ENCODE measurements at regions not wholly inside any gene's neighbourhood (a gene's known extent, or its start where the extent isn't known, plus 50 kb on each side); places are given as distances from the start of the nearest gene placed in this dataset.

DNA sequence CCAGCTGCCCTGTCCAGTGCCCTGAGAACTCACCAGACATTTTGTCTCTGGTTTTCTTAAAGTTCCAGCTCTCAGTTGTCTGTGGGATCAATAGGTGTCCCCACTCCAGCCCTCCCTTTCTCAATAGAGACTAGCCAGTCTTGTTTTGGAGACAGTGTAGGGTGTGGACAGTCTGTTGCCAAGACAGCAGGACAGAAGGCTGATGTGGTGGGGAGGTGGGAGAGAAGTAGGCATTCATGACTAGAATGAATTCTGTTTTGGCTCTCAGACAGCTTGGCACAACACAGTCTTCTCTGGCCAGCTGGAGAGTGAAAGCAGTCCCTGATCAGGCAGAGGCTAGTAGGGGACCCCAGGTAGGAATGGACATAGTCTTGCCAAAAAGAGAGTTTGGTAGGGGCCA, 467.0 kb upstream of the PODXL start:
- Histone ChIP-seq H3K36me3 (ENCODE audit: insufficient read depth, low read length) (no peaks in the 10 kb centered on the region), H3K9me3 (ENCODE audit: low read depth, low read length) (no peaks in the 10 kb centered on the region), H3K27ac (ENCODE audit: low read depth, low read length) (no peak overlapping the region), H3K79me2 (ENCODE audit: insufficient read depth, low read length) (no peaks in the 10 kb centered on the region), H3K4me1 (ENCODE audit: insufficient read depth, low read length) (no peaks in the 10 kb centered on the region), H3K4me2 (ENCODE audit: insufficient read depth, low read length) (no peak overlapping the region), H2AFZ (ENCODE audit: low read length) (no peak overlapping the region), H3K4me3 (ENCODE audit: insufficient read depth, low read length) (no peak overlapping the region), H4K20me1 (ENCODE audit: insufficient read depth, low read length) (no peaks in the 10 kb centered on the region), H3K27me3 (ENCODE audit: insufficient read depth, low read length) (peaks cover 15% of the 10 kb centered on the region)
- no peak for DNase-seq (ENCODE audit: insufficient read length, low spot score, missing footprints)
- TF ChIP-seq CTCF (IDR thresholded peaks at IDR 0.05; ENCODE audit: extremely low read depth, low read depth, low read length), result no peak

GRCh38 chr7:132022188-132022587, 465.8 kb upstream of the PODXL start:
- no peak overlapping the region for H3K4me2 ChIP-seq (ENCODE audit: insufficient read depth, low read length)
- H3K4me3 ChIP-seq (ENCODE audit: insufficient read depth, low read length), result no peak overlapping the region
- no peaks in the 10 kb centered on the region for H4K20me1 ChIP-seq (ENCODE audit: insufficient read depth, low read length)
- H3K27ac ChIP-seq (ENCODE audit: low read depth, low read length), result no peak overlapping the region
- H3K27me3 ChIP-seq (ENCODE audit: insufficient read depth, low read length), result peaks cover 15% of the 10 kb centered on the region
- H3K79me2 ChIP-seq (ENCODE audit: insufficient read depth, low read length), result no peaks in the 10 kb centered on the region
- no peak for DNase-seq (ENCODE audit: insufficient read length, low spot score, missing footprints)
- H3K4me1 ChIP-seq (ENCODE audit: insufficient read depth, low read length), result no peaks in the 10 kb centered on the region
- H3K9me3 ChIP-seq (ENCODE audit: low read depth, low read length), result no peaks in the 10 kb centered on the region
- H2AFZ ChIP-seq (ENCODE audit: low read length), result no peak overlapping the region
- TF ChIP-seq CTCF (IDR thresholded peaks at IDR 0.05; ENCODE audit: extremely low read depth, low read depth, low read length), result no peak
- H3K36me3 ChIP-seq (ENCODE audit: insufficient read depth, low read length), result no peaks in the 10 kb centered on the region

GRCh38 chr7:132019703-132020102, 463.3 kb upstream of the PODXL start:
- TF ChIP-seq CTCF (IDR thresholded peaks at IDR 0.05; ENCODE audit: extremely low read depth, low read depth, low read length), result no peak
- Histone ChIP-seq H4K20me1 (ENCODE audit: insufficient read depth, low read length) (no peaks in the 10 kb centered on the region), H3K4me3 (ENCODE audit: insufficient read depth, low read length) (no peak overlapping the region), H2AFZ (ENCODE audit: low read length) (no peak overlapping the region), H3K79me2 (ENCODE audit: insufficient read depth, low read length) (no peaks in the 10 kb centered on the region), H3K4me2 (ENCODE audit: insufficient read depth, low read length) (no peak overlapping the region), H3K27ac (ENCODE audit: low read depth, low read length) (no peak overlapping the region), H3K9me3 (ENCODE audit: low read depth, low read length) (no peaks in the 10 kb centered on the region), H3K4me1 (ENCODE audit: insufficient read depth, low read length) (no peaks in the 10 kb centered on the region), H3K27me3 (ENCODE audit: insufficient read depth, low read length) (peaks cover 7% of the 10 kb centered on the region), H3K36me3 (ENCODE audit: insufficient read depth, low read length) (no peaks in the 10 kb centered on the region)
- no peak for DNase-seq (ENCODE audit: insufficient read length, low spot score, missing footprints)

- H2AFZ ChIP-seq (ENCODE audit: low read length), result no peak overlapping the region
- H3K4me1 ChIP-seq (ENCODE audit: insufficient read depth, low read length), result no peaks in the 10 kb centered on the region
- H3K4me3 ChIP-seq (ENCODE audit: insufficient read depth, low read length), result no peak overlapping the region
- H3K9me3 ChIP-seq (ENCODE audit: low read depth, low read length), result no peaks in the 10 kb centered on the region
- DNase-seq (ENCODE audit: insufficient read length, low spot score, missing footprints), result no peak
- peaks cover 8% of the 10 kb centered on the region for H3K27me3 ChIP-seq (ENCODE audit: insufficient read depth, low read length)
- H3K27ac ChIP-seq (ENCODE audit: low read depth, low read length), result no peak overlapping the region
- no peaks in the 10 kb centered on the region for H3K36me3 ChIP-seq (ENCODE audit: insufficient read depth, low read length)
- no peaks in the 10 kb centered on the region for H4K20me1 ChIP-seq (ENCODE audit: insufficient read depth, low read length)
- H3K79me2 ChIP-seq (ENCODE audit: insufficient read depth, low read length), result no peaks in the 10 kb centered on the region
- TF ChIP-seq CTCF (IDR thresholded peaks at IDR 0.05; ENCODE audit: extremely low read depth, low read depth, low read length), result no peak
- H3K4me2 ChIP-seq (ENCODE audit: insufficient read depth, low read length), result no peak overlapping the region
These were observed 453.4 kb upstream of the PODXL start for GRCh38 chr7:132009778-132010177.

Measured in osteoblast (primary cell).